DND-41 (cell line): ENCODE measurements at regions not wholly inside any gene's neighbourhood (a gene's known extent, or its start where the extent isn't known, plus 50 kb on each side); places are given as distances from the start of the nearest gene placed in this dataset.

Experiments used
- ATAC-seq: fragments of 200-7000 bp; cut with Tn5 transposase; 3 replicates; pipeline ENCODE4 v1.9.1; 2021; ENCODE audit warnings: low read depth; ENCODE audit not compliant: insufficient read depth
- DNase-seq: peaks from one replicate; pipeline ENCODE4 v3.0.0-alpha.2; 2020
- H2AFZ ChIP-seq: 2 replicates; pipeline ENCODE4 v1.6.0; 2012; ENCODE audit warnings: low read depth, low read length
- H3K27ac ChIP-seq: 2 replicates; pipeline ENCODE4 v1.5.1; 2012; ENCODE audit warnings: low read length, inconsistent platforms
- H3K27me3 ChIP-seq: fragments of 200-600 bp; sonication (generic); 2 replicates; pipeline ENCODE4 v1.6.0; 2012; ENCODE audit warnings: low read length, mild to moderate bottlenecking, inconsistent platforms; ENCODE audit not compliant: insufficient read depth, poor library complexity
- H3K36me3 ChIP-seq: 2 replicates; pipeline ENCODE4 v1.5.1; 2012; ENCODE audit warnings: low read length, inconsistent platforms; ENCODE audit not compliant: insufficient read depth
- H3K4me1 ChIP-seq: 2 replicates; pipeline ENCODE4 v1.5.1; 2012; ENCODE audit warnings: mild to moderate bottlenecking, low read length; ENCODE audit not compliant: insufficient read depth
- H3K4me2 ChIP-seq: 2 replicates; pipeline ENCODE4 v1.6.0; 2012; ENCODE audit warnings: mild to moderate bottlenecking, moderate library complexity, low read length, inconsistent platforms; ENCODE audit not compliant: insufficient read depth
- H3K4me3 ChIP-seq, 2 experiments: fragments of 200-600 bp in 1 of 2; shearing (Covaris generic) in 1 of 2; 2 replicates each; pipeline ENCODE4 v1.5.1; 2012 to 2016; ENCODE audit warnings: inconsistent platforms in 2 of 2, low read length in 2 of 2, mild to moderate bottlenecking in 2 of 2, low read depth in 1 of 2, moderate library complexity in 1 of 2
- H3K79me2 ChIP-seq: 2 replicates; pipeline ENCODE4 v1.6.0; 2012; ENCODE audit warnings: low read length, inconsistent platforms; ENCODE audit not compliant: insufficient read depth
- H3K9ac ChIP-seq: 2 replicates; pipeline ENCODE4 v1.6.0; 2012; ENCODE audit warnings: low read depth, mild to moderate bottlenecking, inconsistent platforms, low read length, moderate library complexity
- H3K9me3 ChIP-seq: 2 replicates; pipeline ENCODE4 v1.5.1; 2012; ENCODE audit warnings: low read length, moderate library complexity, mild to moderate bottlenecking, inconsistent platforms; ENCODE audit not compliant: insufficient read depth, severe bottlenecking
- H4K20me1 ChIP-seq: 2 replicates; pipeline ENCODE4 v1.6.0; 2012; ENCODE audit warnings: low read length; ENCODE audit not compliant: insufficient read depth
- CTCF ChIP-seq: IDR thresholded peaks from 2 replicates; pipeline ENCODE4 v1.5.1; 2012; ENCODE audit warnings: borderline replicate concordance, low read length, moderate library complexity, mild to moderate bottlenecking; ENCODE audit not compliant: poor library complexity, severe bottlenecking; ENCODE audit errors: extremely low read depth
- EZH2 ChIP-seq: IDR thresholded peaks from 3 replicates; pipeline ENCODE4 v1.6.1; 2012; ENCODE audit warnings: borderline replicate concordance, low read depth, mild to moderate bottlenecking, moderate library complexity, low read length, inconsistent platforms; ENCODE audit not compliant: severe bottlenecking

- Histone ChIP-seq H3K27me3 (no peaks in the 10 kb centered on the region), H3K4me2 (no peak overlapping the region), H3K79me2 (no peaks in the 10 kb centered on the region), H3K9me3 (no peaks in the 10 kb centered on the region), H3K9ac (no peak overlapping the region), H3K27ac (no peak overlapping the region), H2AFZ (no peak overlapping the region), H3K4me3 (no peak overlapping the region), H3K36me3 (no peaks in the 10 kb centered on the region), H4K20me1 (no peaks in the 10 kb centered on the region), H3K4me1 (no peaks in the 10 kb centered on the region)
- no peak for DNase-seq
- no peak for ATAC-seq
- no peak for TF ChIP-seq CTCF
- no peak for TF ChIP-seq EZH2
Observed at GRCh38 chr4:173777921-173778320, 247.9 kb upstream of the HAND2 start.

- no peaks in the 10 kb centered on the region for H4K20me1 ChIP-seq
- H3K9ac ChIP-seq: no peak overlapping the region
- no peak overlapping the region for H3K4me2 ChIP-seq
- TF ChIP-seq CTCF (no peak), EZH2 (no peak)
- H3K27ac ChIP-seq: no peak overlapping the region
- H3K4me1 ChIP-seq: no peaks in the 10 kb centered on the region
- H3K4me3 ChIP-seq: no peak overlapping the region
- no peaks in the 10 kb centered on the region for H3K27me3 ChIP-seq
- no peaks in the 10 kb centered on the region for H3K36me3 ChIP-seq
- no peaks in the 10 kb centered on the region for H3K79me2 ChIP-seq
- ATAC-seq (no peak), DNase-seq (no peak)
- no peak overlapping the region for H2AFZ ChIP-seq
- H3K9me3 ChIP-seq: no peaks in the 10 kb centered on the region
Observed at GRCh38 chr4:173777421-173777820, 247.4 kb upstream of the HAND2 start.

- ATAC-seq: no peak
- H3K4me3 ChIP-seq: no peak overlapping the region
- H3K9me3 ChIP-seq: no peaks in the 10 kb centered on the region
- TF ChIP-seq EZH2: no peak
- TF ChIP-seq CTCF: no peak
- no peak for DNase-seq
- no peaks in the 10 kb centered on the region for H3K4me1 ChIP-seq
- H2AFZ ChIP-seq: no peak overlapping the region
- H4K20me1 ChIP-seq: no peaks in the 10 kb centered on the region
- H3K9ac ChIP-seq: no peak overlapping the region
- no peak overlapping the region for H3K4me2 ChIP-seq
- H3K79me2 ChIP-seq: no peaks in the 10 kb centered on the region
- H3K27ac ChIP-seq: no peak overlapping the region
- no peaks in the 10 kb centered on the region for H3K36me3 ChIP-seq
- H3K27me3 ChIP-seq: no peaks in the 10 kb centered on the region
Observed at GRCh38 chr4:173769568-173769967, 239.5 kb upstream of the HAND2 start.

GRCh38 chr4:173767650-173768049 is 237.6 kb upstream of the HAND2 start:
- no peaks in the 10 kb centered on the region for H3K79me2 ChIP-seq
- H3K36me3 ChIP-seq: no peaks in the 10 kb centered on the region
- no peak overlapping the region for H3K4me2 ChIP-seq
- no peak overlapping the region for H2AFZ ChIP-seq
- H3K4me1 ChIP-seq: no peaks in the 10 kb centered on the region
- H3K27me3 ChIP-seq: no peaks in the 10 kb centered on the region
- ATAC-seq (no peak), DNase-seq (no peak)
- H4K20me1 ChIP-seq: no peaks in the 10 kb centered on the region
- H3K4me3 ChIP-seq: no peak overlapping the region
- H3K9me3 ChIP-seq: no peaks in the 10 kb centered on the region
- no peak overlapping the region for H3K27ac ChIP-seq
- H3K9ac ChIP-seq: no peak overlapping the region
- TF ChIP-seq CTCF: no peak
- no peak for TF ChIP-seq EZH2
